ENCODE measurements at regions not wholly inside any gene's neighbourhood (a gene's known extent, or its start where the extent isn't known, plus 50 kb on each side); places are given as distances from the start of the nearest gene placed in this dataset.

- H3K4me3 ChIP-seq (ENCODE audit: low read depth, low read length): no peak overlapping the region
- TF ChIP-seq CTCF (IDR thresholded peaks at IDR 0.05; ENCODE audit: borderline replicate concordance, insufficient read depth, low read depth, low read length): no peak
These were observed 130.0 kb downstream of the ENC1 start for GRCh38 chr5:74510476-74511075.

- no peak overlapping the region for H3K4me3 ChIP-seq (ENCODE audit: low read depth, low read length)
- no peak for TF ChIP-seq CTCF (IDR thresholded peaks at IDR 0.05; ENCODE audit: borderline replicate concordance, insufficient read depth, low read depth, low read length)
These were observed 133.0 kb downstream of the ENC1 start for GRCh38 chr5:74507370-74508005.

DNA sequence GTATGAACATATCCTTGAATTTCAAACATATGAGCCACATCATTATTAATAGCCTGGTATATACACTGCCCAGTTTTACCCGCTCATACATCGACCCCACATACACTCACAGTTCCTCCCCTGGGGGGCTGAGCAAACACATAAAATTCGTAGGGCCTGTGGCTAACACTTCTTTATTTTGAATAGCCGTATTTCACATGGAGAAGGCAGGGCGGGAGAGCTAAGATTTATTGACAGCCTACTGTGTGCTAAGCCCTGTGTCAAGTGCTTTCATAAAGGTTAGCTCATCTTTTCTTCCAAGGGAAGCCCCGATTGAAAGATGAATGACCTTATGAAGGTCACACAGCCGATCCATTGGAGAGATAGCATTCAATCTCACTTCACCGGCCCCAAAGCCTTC lies 134.4 kb downstream of the ENC1 start:
- TF ChIP-seq CTCF (IDR thresholded peaks at IDR 0.05; ENCODE audit: borderline replicate concordance, insufficient read depth, low read depth, low read length): no peak
- no peak overlapping the region for H3K4me3 ChIP-seq (ENCODE audit: low read depth, low read length)

- no peak overlapping the region for H3K4me3 ChIP-seq (ENCODE audit: low read depth, low read length)
- TF ChIP-seq CTCF (IDR thresholded peaks at IDR 0.05; ENCODE audit: borderline replicate concordance, insufficient read depth, low read depth, low read length): no peak
These were observed 136.1 kb downstream of the ENC1 start for GRCh38 chr5:74504463-74504862.

GRCh38 chr5:74502479-74502950 lies 138.0 kb downstream of the ENC1 start:
- no peak overlapping the region for H3K4me3 ChIP-seq (ENCODE audit: low read depth, low read length)
- TF ChIP-seq CTCF (IDR thresholded peaks at IDR 0.05; ENCODE audit: borderline replicate concordance, insufficient read depth, low read depth, low read length): no peak

DNA sequence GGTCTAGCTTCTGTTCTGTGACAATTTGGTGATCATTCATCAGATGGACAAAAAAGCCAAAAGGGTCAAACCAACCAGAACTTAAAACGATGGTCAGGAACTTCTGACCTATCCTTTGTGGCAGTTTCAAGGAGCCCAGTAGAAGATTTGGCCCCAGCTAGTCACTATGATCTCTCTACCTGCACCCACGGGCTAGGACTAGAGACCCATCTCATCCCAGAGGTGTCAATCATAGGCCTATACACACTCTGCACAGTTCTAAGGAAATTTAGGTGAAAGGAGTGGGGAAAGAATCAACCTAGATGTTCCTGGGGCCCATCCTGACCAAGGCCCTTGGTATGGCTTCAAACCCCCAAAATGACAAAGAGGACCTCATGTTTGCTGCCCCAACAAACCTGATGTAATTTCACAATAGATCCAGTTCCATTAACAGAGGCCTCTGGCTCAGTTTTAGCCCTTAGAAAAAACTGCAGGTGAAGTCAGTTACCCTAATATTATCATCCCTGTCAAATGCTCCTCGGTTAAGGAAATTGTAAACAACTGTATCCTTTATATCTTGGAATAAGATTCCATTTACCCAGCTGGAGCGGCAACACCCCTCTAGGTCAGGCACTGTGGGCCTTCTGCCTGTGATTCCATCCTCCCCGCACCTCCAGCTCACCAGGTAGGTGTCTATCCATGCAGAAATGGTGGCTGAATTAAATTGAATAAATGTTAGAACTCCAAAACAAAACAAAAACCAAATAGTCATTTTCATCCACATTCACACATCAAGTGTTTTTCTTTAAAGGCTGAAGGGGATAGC lies 138.7 kb downstream of the ENC1 start:
- no peak overlapping the region for H3K4me3 ChIP-seq (ENCODE audit: low read depth, low read length)
- no peak for TF ChIP-seq CTCF (IDR thresholded peaks at IDR 0.05; ENCODE audit: borderline replicate concordance, insufficient read depth, low read depth, low read length)
